Vagina (tissue), 2 donors: ENCODE measurements at regions not wholly inside any gene's neighbourhood (a gene's known extent, or its start where the extent isn't known, plus 50 kb on each side); places are given as distances from the start of the nearest gene placed in this dataset.

ENCODE experiments used
- CTCF ChIP-seq, 3 experiments: fragments of 450-650 bp in 2 of 3; fragments of 200-600 bp in 1 of 3; sonication (generic) in 1 of 3; IDR thresholded peaks; one replicate each; pipeline ENCODE4 v1.5.1; 2017 to 2019; ENCODE audit warnings: antibody characterized with exemption in 3 of 3, mild to moderate bottlenecking in 2 of 3, moderate library complexity in 2 of 3
- POLR2A ChIP-seq, 2 donors: fragments of 450-650 bp; IDR thresholded peaks; one replicate each; pipeline ENCODE4 v1.6.1; 2017; ENCODE audit warnings: antibody characterized with exemption in 2 of 2, mild to moderate bottlenecking in 2 of 2, moderate library complexity in 2 of 2
- POLR2AphosphoS5 ChIP-seq, 2 donors: sonication (generic); formaldehyde crosslinking; IDR thresholded peaks; one replicate each; pipeline ENCODE4 v1.9.0; 2017; ENCODE audit warnings: antibody characterized with exemption in 2 of 2, mild to moderate bottlenecking in 2 of 2, low read depth in 1 of 2; ENCODE audit not compliant: insufficient read depth in 1 of 2

- TF ChIP-seq CTCF (IDR thresholded peaks at IDR 0.05) = no peak
- no peak for TF ChIP-seq POLR2AphosphoS5 (IDR thresholded peaks at IDR 0.05; ENCODE audit: insufficient read depth in 1 of 2, low read depth in 1 of 2)
- TF ChIP-seq POLR2A (IDR thresholded peaks at IDR 0.05) = no peak
These were observed 476.0 kb downstream of the SPATA31A7 start for GRCh38 chr9:61665829-61666228.
